GM12872 (cell line): ENCODE measurements at regions not wholly inside any gene's neighbourhood (a gene's known extent, or its start where the extent isn't known, plus 50 kb on each side); places are given as distances from the start of the nearest gene placed in this dataset.

Experiments used
- CTCF ChIP-seq: IDR thresholded peaks from 3 replicates; pipeline ENCODE4 v1.5.1; 2011; ENCODE audit warnings: low read depth, mild to moderate bottlenecking, low read length, moderate library complexity; ENCODE audit not compliant: insufficient read depth

GRCh38 chr13:73167028-73167820 lies 108.4 kb downstream of the KLF5 start:
- TF ChIP-seq CTCF = no peak

DNA sequence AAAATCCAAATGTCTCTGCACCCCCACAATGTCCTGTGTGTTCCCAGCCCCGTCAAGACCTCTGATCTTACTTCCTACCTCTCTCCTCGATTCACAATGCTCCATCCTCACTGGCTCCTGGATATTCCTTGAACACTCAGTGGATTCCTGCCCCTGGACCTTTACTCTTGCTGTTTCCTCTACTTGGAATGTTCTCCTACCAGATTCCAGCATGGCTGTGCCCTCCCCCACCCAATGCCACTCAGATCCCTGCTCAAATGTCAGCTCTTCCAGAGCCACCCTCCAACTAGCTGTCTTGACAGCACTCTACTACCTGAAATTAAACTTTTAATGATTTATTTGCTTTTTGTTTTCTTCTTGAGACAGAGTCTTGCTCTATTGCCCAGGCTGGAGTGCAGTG lies 107.4 kb downstream of the KLF5 start:
- no peak for TF ChIP-seq CTCF

DNA sequence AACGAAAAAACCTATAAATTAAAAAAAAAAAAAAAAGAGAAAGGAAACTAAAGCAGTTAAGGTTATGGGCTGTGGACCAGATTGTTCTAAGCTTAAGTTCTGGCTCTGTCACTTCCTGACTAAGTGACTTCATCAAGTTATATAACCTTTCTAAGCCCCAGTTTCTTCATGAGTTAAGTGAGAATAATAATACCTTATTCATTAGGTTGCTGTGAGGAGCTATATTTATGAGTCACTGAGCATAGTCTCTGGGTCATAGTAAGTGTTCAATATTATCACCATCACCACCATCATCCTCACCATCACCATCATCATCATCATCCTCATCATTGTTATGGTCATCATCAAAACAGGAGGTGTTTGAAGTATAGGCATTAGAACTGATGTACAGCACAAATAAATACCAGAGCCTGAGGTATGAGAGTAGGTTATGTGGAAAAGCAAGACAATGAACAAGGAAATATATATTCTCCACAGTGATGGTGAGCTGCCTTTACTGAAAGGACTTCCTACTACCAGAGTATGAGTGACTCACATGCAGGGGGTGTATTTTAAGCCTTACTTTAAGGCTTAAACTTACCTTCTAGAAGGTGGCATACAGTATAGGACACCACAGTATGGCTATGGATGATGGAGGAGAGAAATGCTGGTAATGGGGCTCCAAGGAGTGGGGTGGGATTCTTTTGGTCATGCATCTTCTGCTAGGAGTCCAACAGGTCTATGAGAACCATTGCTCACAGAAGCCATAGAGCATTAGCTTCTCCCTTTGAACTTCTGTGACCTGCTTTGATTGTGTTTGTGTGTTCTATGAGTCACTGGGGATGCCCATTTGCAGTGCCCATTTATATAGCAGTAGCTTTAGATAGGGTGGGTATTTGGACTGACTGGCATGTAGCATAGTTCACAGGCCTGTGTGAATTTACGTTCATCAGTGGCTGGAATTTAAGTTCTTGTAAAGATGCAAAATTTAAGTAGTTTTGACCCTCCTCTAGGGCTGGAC lies 104.4 kb downstream of the KLF5 start:
- TF ChIP-seq CTCF = no peak

DNA sequence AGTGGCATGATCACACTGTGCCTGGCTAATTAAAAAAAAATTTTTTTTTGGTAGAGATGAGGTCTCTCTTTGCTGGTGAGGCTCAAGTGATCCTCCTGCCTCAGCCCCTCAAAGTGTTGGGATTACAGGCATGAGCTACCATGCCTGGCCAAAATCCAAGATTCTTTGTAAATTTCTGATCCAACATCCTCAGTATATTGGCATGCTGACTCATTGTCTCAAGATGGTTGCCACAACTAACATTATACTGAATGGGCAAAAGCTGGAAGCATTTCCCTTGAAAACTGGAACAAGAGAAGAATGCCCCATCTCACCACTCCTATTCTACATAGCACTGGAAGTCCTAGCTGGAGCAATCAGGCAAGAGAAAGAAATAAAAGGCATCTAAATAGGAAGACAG lies 100.0 kb downstream of the KLF5 start:
- no peak for TF ChIP-seq CTCF

- TF ChIP-seq CTCF = no peak
These were observed 98.2 kb downstream of the KLF5 start for GRCh38 chr13:73157031-73157430.

- no peak for TF ChIP-seq CTCF
These were observed 87.9 kb downstream of the KLF5 start for GRCh38 chr13:73146707-73147106.

DNA sequence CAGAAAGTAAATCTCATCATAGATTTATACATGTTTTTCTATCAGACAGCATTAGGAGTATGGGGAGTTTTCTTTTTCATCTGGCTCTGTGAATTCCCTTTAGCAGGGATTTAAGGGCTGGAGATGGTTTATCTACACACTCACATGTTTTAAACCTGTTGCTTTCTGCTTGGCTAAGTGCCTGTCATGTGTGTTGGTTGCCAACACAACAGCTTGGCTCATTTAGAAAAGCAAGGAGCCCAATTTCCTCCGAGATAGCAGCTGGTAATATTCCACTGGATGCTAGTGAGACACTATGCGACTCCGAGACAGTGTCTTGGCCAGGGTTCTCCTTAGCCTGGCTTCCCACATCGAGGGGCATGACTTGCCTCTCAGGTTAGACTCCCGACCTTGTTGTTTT lies 83.3 kb downstream of the KLF5 start:
- no peak for TF ChIP-seq CTCF
